ENCODE measurements at regions not wholly inside any gene's neighbourhood (a gene's known extent, or its start where the extent isn't known, plus 50 kb on each side); places are given as distances from the start of the nearest gene placed in this dataset.

- no peaks in the 10 kb centered on the region for H3K27me3 ChIP-seq (ENCODE audit: control insufficient read depth in 1 of 2, insufficient read depth in 2 of 2, low read length in 2 of 2)
- H3K27ac ChIP-seq (ENCODE audit: low read length), result no peak overlapping the region
- H3K4me1 ChIP-seq (ENCODE audit: control insufficient read depth, insufficient read depth, low read length), result peaks cover 2% of the 10 kb centered on the region
- H3K9ac ChIP-seq (ENCODE audit: low read length in 2 of 2), result no peak overlapping the region
- H3K4me3 ChIP-seq (ENCODE audit: low read length in 2 of 2), result no peak overlapping the region
- no peaks in the 10 kb centered on the region for H3K9me3 ChIP-seq (ENCODE audit: control insufficient read depth in 2 of 2, low read length in 2 of 2)
- H3K36me3 ChIP-seq (ENCODE audit: control insufficient read depth in 2 of 2, insufficient read depth in 2 of 2, low read length in 2 of 2), result no peaks in the 10 kb centered on the region
Measured at GRCh38 chr6:168182908-168183612, 104.0 kb upstream of the FRMD1 start.

- H3K4me3 ChIP-seq (ENCODE audit: low read length in 2 of 2), result no peak overlapping the region
- H3K9me3 ChIP-seq (ENCODE audit: control insufficient read depth in 2 of 2, low read length in 2 of 2), result no peaks in the 10 kb centered on the region
- peaks cover 2% of the 10 kb centered on the region for H3K4me1 ChIP-seq (ENCODE audit: control insufficient read depth, insufficient read depth, low read length)
- H3K27ac ChIP-seq (ENCODE audit: low read length), result no peak overlapping the region
- no peak overlapping the region for H3K9ac ChIP-seq (ENCODE audit: low read length in 2 of 2)
- H3K36me3 ChIP-seq (ENCODE audit: control insufficient read depth in 2 of 2, insufficient read depth in 2 of 2, low read length in 2 of 2), result no peaks in the 10 kb centered on the region
- no peaks in the 10 kb centered on the region for H3K27me3 ChIP-seq (ENCODE audit: control insufficient read depth in 1 of 2, insufficient read depth in 2 of 2, low read length in 2 of 2)
Measured at GRCh38 chr6:168182366-168182765, 103.4 kb upstream of the FRMD1 start.

- Histone ChIP-seq H3K27ac (ENCODE audit: low read length) (no peak overlapping the region), H3K27me3 (ENCODE audit: control insufficient read depth in 1 of 2, insufficient read depth in 2 of 2, low read length in 2 of 2) (no peaks in the 10 kb centered on the region), H3K9ac (ENCODE audit: low read length in 2 of 2) (no peak overlapping the region), H3K4me1 (ENCODE audit: control insufficient read depth, insufficient read depth, low read length) (peaks cover 2% of the 10 kb centered on the region), H3K9me3 (ENCODE audit: control insufficient read depth in 2 of 2, low read length in 2 of 2) (no peaks in the 10 kb centered on the region), H3K4me3 (ENCODE audit: low read length in 2 of 2) (no peak overlapping the region), H3K36me3 (ENCODE audit: control insufficient read depth in 2 of 2, insufficient read depth in 2 of 2, low read length in 2 of 2) (no peaks in the 10 kb centered on the region)
Measured at GRCh38 chr6:168181876-168182275, 102.9 kb upstream of the FRMD1 start.

- Histone ChIP-seq H3K36me3 (ENCODE audit: control insufficient read depth in 2 of 2, insufficient read depth in 2 of 2, low read length in 2 of 2) (no peaks in the 10 kb centered on the region), H3K4me1 (ENCODE audit: control insufficient read depth, insufficient read depth, low read length) (peaks cover 2% of the 10 kb centered on the region)
Measured at GRCh38 chr6:168181316-168181715, 102.3 kb upstream of the FRMD1 start.

GRCh38 chr6:168180548-168181011 is 101.6 kb upstream of the FRMD1 start:
- Histone ChIP-seq H3K4me3 (ENCODE audit: low read length in 2 of 2) (no peak overlapping the region), H3K4me1 (ENCODE audit: control insufficient read depth, insufficient read depth, low read length) (peaks cover 2% of the 10 kb centered on the region), H3K9me3 (ENCODE audit: control insufficient read depth in 2 of 2, low read length in 2 of 2) (no peaks in the 10 kb centered on the region), H3K36me3 (ENCODE audit: control insufficient read depth in 2 of 2, insufficient read depth in 2 of 2, low read length in 2 of 2) (no peaks in the 10 kb centered on the region), H3K27me3 (ENCODE audit: control insufficient read depth in 1 of 2, insufficient read depth in 2 of 2, low read length in 2 of 2) (no peaks in the 10 kb centered on the region), H3K27ac (ENCODE audit: low read length) (no peak overlapping the region), H3K9ac (ENCODE audit: low read length in 2 of 2) (no peak overlapping the region)

More at GRCh38 chr6:168181316-168181715, 102.3 kb upstream of the FRMD1 start:
- Histone ChIP-seq H3K9me3 (ENCODE audit: control insufficient read depth in 2 of 2, low read length in 2 of 2) (no peaks in the 10 kb centered on the region), H3K9ac (ENCODE audit: low read length in 2 of 2) (no peak overlapping the region), H3K27ac (ENCODE audit: low read length) (no peak overlapping the region), H3K4me3 (ENCODE audit: low read length in 2 of 2) (no peak overlapping the region), H3K27me3 (ENCODE audit: control insufficient read depth in 1 of 2, insufficient read depth in 2 of 2, low read length in 2 of 2) (no peaks in the 10 kb centered on the region)

- Histone ChIP-seq H3K4me3 (ENCODE audit: low read length in 2 of 2) (no peak overlapping the region), H3K9ac (ENCODE audit: low read length in 2 of 2) (no peak overlapping the region), H3K27me3 (ENCODE audit: control insufficient read depth in 1 of 2, insufficient read depth in 2 of 2, low read length in 2 of 2) (no peaks in the 10 kb centered on the region), H3K4me1 (ENCODE audit: control insufficient read depth, insufficient read depth, low read length) (peaks cover 2% of the 10 kb centered on the region), H3K27ac (ENCODE audit: low read length) (no peak overlapping the region), H3K9me3 (ENCODE audit: control insufficient read depth in 2 of 2, low read length in 2 of 2) (no peaks in the 10 kb centered on the region), H3K36me3 (ENCODE audit: control insufficient read depth in 2 of 2, insufficient read depth in 2 of 2, low read length in 2 of 2) (no peaks in the 10 kb centered on the region)
Measured at GRCh38 chr6:168179702-168180382, 100.8 kb upstream of the FRMD1 start.

GRCh38 chr6:168179133-168179532 is 100.1 kb upstream of the FRMD1 start:
- Histone ChIP-seq H3K4me3 (ENCODE audit: low read length in 2 of 2) (no peak overlapping the region), H3K27me3 (ENCODE audit: control insufficient read depth in 1 of 2, insufficient read depth in 2 of 2, low read length in 2 of 2) (no peaks in the 10 kb centered on the region), H3K9me3 (ENCODE audit: control insufficient read depth in 2 of 2, low read length in 2 of 2) (no peaks in the 10 kb centered on the region), H3K36me3 (ENCODE audit: control insufficient read depth in 2 of 2, insufficient read depth in 2 of 2, low read length in 2 of 2) (no peaks in the 10 kb centered on the region), H3K27ac (ENCODE audit: low read length) (no peak overlapping the region), H3K4me1 (ENCODE audit: control insufficient read depth, insufficient read depth, low read length) (peaks cover 2% of the 10 kb centered on the region), H3K9ac (ENCODE audit: low read length in 2 of 2) (no peak overlapping the region)

- Histone ChIP-seq H3K9me3 (ENCODE audit: control insufficient read depth in 2 of 2, low read length in 2 of 2) (no peaks in the 10 kb centered on the region), H3K4me3 (ENCODE audit: low read length in 2 of 2) (no peak overlapping the region), H3K4me1 (ENCODE audit: control insufficient read depth, insufficient read depth, low read length) (no peaks in the 10 kb centered on the region), H3K27ac (ENCODE audit: low read length) (no peak overlapping the region), H3K27me3 (ENCODE audit: control insufficient read depth in 1 of 2, insufficient read depth in 2 of 2, low read length in 2 of 2) (no peaks in the 10 kb centered on the region), H3K9ac (ENCODE audit: low read length in 2 of 2) (no peak overlapping the region), H3K36me3 (ENCODE audit: control insufficient read depth in 2 of 2, insufficient read depth in 2 of 2, low read length in 2 of 2) (no peaks in the 10 kb centered on the region)
Measured at GRCh38 chr6:168177103-168177891, 98.3 kb upstream of the FRMD1 start.

GRCh38 chr6:168171673-168172353 is 92.8 kb upstream of the FRMD1 start:
- no peaks in the 10 kb centered on the region for H3K27me3 ChIP-seq (ENCODE audit: control insufficient read depth in 1 of 2, insufficient read depth in 2 of 2, low read length in 2 of 2)
- no peak overlapping the region for H3K27ac ChIP-seq (ENCODE audit: low read length)
- H3K9me3 ChIP-seq (ENCODE audit: control insufficient read depth in 2 of 2, low read length in 2 of 2), result no peaks in the 10 kb centered on the region
- no peak overlapping the region for H3K9ac ChIP-seq (ENCODE audit: low read length in 2 of 2)
- no peak overlapping the region for H3K4me3 ChIP-seq (ENCODE audit: low read length in 2 of 2)
- no peaks in the 10 kb centered on the region for H3K36me3 ChIP-seq (ENCODE audit: control insufficient read depth in 2 of 2, insufficient read depth in 2 of 2, low read length in 2 of 2)
- H3K4me1 ChIP-seq (ENCODE audit: control insufficient read depth, insufficient read depth, low read length), result no peaks in the 10 kb centered on the region

GRCh38 chr6:168170841-168171601 is 92.0 kb upstream of the FRMD1 start:
- Histone ChIP-seq H3K27me3 (ENCODE audit: control insufficient read depth in 1 of 2, insufficient read depth in 2 of 2, low read length in 2 of 2) (no peaks in the 10 kb centered on the region), H3K4me3 (ENCODE audit: low read length in 2 of 2) (no peak overlapping the region), H3K9me3 (ENCODE audit: control insufficient read depth in 2 of 2, low read length in 2 of 2) (no peaks in the 10 kb centered on the region), H3K9ac (ENCODE audit: low read length in 2 of 2) (no peak overlapping the region), H3K4me1 (ENCODE audit: control insufficient read depth, insufficient read depth, low read length) (no peaks in the 10 kb centered on the region), H3K36me3 (ENCODE audit: control insufficient read depth in 2 of 2, insufficient read depth in 2 of 2, low read length in 2 of 2) (no peaks in the 10 kb centered on the region), H3K27ac (ENCODE audit: low read length) (no peak overlapping the region)

Data from stomach smooth muscle (tissue), 2 donors.